Endothelial cell of umbilical vein (primary cell): ENCODE measurements at regions not wholly inside any gene's neighbourhood (a gene's known extent, or its start where the extent isn't known, plus 50 kb on each side); places are given as distances from the start of the nearest gene placed in this dataset.

Source experiments
- BruUV-seq: library from RNA; stranded (reverse); fragments of 400-500 nt; replicated peaks from 2 replicates; lab custom pipeline; 2021; lab: Mats Ljungman, UMichigan
- CTCF ChIA-PET: fragments of 300-600, 350-600 bp; sonication (Branson Sonifier 250); formaldehyde crosslinking; loops from one replicate; lab custom pipeline; 2021; ENCODE audit warnings: antibody characterized with exemption, inconsistent platforms; lab: Charles Lee
- POLR2A ChIA-PET: fragments of 300-600, 350-600 bp; sonication (Branson Sonifier 250); formaldehyde crosslinking; loops from one replicate; lab custom pipeline; 2021; ENCODE audit warnings: antibody characterized with exemption, inconsistent platforms; lab: Charles Lee
- DNase-seq: peaks from one replicate; pipeline ENCODE4 v3.0.0-alpha.2; 2011; ENCODE audit warnings: low read depth, low spot score
- FAIRE-seq: peaks from 2 replicates; lab custom pipeline; 2011; peaks lifted over from hg19 to GRCh38; lab: Jason Lieb, UNC
- H2AFZ ChIP-seq: 2 replicates; pipeline ENCODE4 v1.6.0; 2012; ENCODE audit warnings: low read depth, low read length, control low read depth, inconsistent platforms
- H3K27ac ChIP-seq: 2 replicates; pipeline ENCODE4 v1.5.1; 2011; ENCODE audit warnings: low read depth, mild to moderate bottlenecking, control low read depth, low read length, moderate library complexity; ENCODE audit not compliant: insufficient read depth
- H3K27me3 ChIP-seq, 2 experiments: 2 replicates each; pipeline versions ENCODE4 v1.6.0 to v1.6.1; 2011; ENCODE audit warnings: low read length in 2 of 2, mixed read lengths in 1 of 2; ENCODE audit not compliant: control insufficient read depth in 2 of 2, insufficient read depth in 2 of 2
- H3K36me3 ChIP-seq, 2 experiments: 2 replicates in 1 of 2; 3 replicates in 1 of 2; pipeline ENCODE4 v1.5.1; 2011; ENCODE audit warnings: low read length in 2 of 2, mild to moderate bottlenecking in 1 of 2, moderate library complexity in 1 of 2; ENCODE audit not compliant: control insufficient read depth in 2 of 2, insufficient read depth in 2 of 2; ENCODE audit errors: extremely low read depth in 1 of 2
- H3K4me1 ChIP-seq: 3 replicates; pipeline ENCODE4 v1.5.1; 2011; ENCODE audit warnings: mild to moderate bottlenecking, low read length; ENCODE audit not compliant: control insufficient read depth, insufficient read depth; ENCODE audit errors: extremely low read depth
- H3K4me2 ChIP-seq: 2 replicates; pipeline ENCODE4 v1.6.1; 2011; ENCODE audit warnings: low read length, control low read depth, mixed read lengths; ENCODE audit not compliant: insufficient read depth
- H3K4me3 ChIP-seq, 3 experiments: fragments of 200-600 bp in 1 of 3; sonication (generic), shearing (Covaris generic) in 1 of 3; replicated peaks in 1 of 3; 2 replicates each; pipeline ENCODE4 v1.5.1; 2011 to 2016; ENCODE audit warnings: control low read depth in 3 of 3, low read length in 3 of 3, mild to moderate bottlenecking in 2 of 3, inconsistent platforms in 1 of 3, low read depth in 1 of 3, moderate library complexity in 1 of 3; ENCODE audit not compliant: insufficient read depth in 1 of 3
- H3K79me2 ChIP-seq: 2 replicates; pipeline ENCODE4 v1.6.0; 2012; ENCODE audit warnings: low read length, inconsistent platforms; ENCODE audit not compliant: control insufficient read depth, insufficient read depth
- H3K9ac ChIP-seq: replicated peaks from 2 replicates; pipeline ENCODE3; 2011; ENCODE audit warnings: low read length, control low read depth; ENCODE audit not compliant: insufficient read depth; ENCODE audit errors: extremely low read depth
- H3K9me1 ChIP-seq: replicated peaks from 3 replicates; pipeline ENCODE4 v1.6.0; 2011; ENCODE audit warnings: mild to moderate bottlenecking, low read length; ENCODE audit not compliant: control insufficient read depth, insufficient read depth; ENCODE audit errors: extremely low read depth
- H3K9me3 ChIP-seq: replicated peaks from 2 replicates; pipeline ENCODE4 v1.5.1; 2012; ENCODE audit warnings: low read length, inconsistent platforms; ENCODE audit not compliant: control insufficient read depth, insufficient read depth
- H4K20me1 ChIP-seq: replicated peaks from 2 replicates; pipeline ENCODE3; 2011; ENCODE audit warnings: mild to moderate bottlenecking, low read length; ENCODE audit not compliant: control insufficient read depth, insufficient read depth; ENCODE audit errors: extremely low read depth
- CTCF ChIP-seq, 2 donors: IDR thresholded peaks; 1 replicate in 1 of 2; 2 replicates in 1 of 2; pipeline ENCODE4 v1.5.1; 2011; ENCODE audit warnings: low read length in 2 of 2, mild to moderate bottlenecking in 2 of 2, moderate library complexity in 2 of 2, control low read depth in 1 of 2, inconsistent platforms in 1 of 2, low read depth in 1 of 2; ENCODE audit not compliant: insufficient read depth in 1 of 2; ENCODE audit errors: extremely low read depth in 1 of 2
- EZH2 ChIP-seq: IDR thresholded peaks from 2 replicates; pipeline ENCODE4 v1.6.1; 2012; ENCODE audit warnings: borderline replicate concordance, low read depth, mild to moderate bottlenecking, moderate library complexity, low read length, inconsistent platforms; ENCODE audit not compliant: severe bottlenecking
- FOS ChIP-seq: IDR thresholded peaks from 2 replicates; pipeline ENCODE4 v1.6.1; 2011; ENCODE audit warnings: mild to moderate bottlenecking, low read length, moderate library complexity, borderline replicate concordance; ENCODE audit not compliant: insufficient read depth
- GATA2 ChIP-seq: IDR thresholded peaks from 2 replicates; pipeline ENCODE4 v1.7.0; 2011; ENCODE audit warnings: low read depth, mild to moderate bottlenecking, moderate library complexity, mixed read lengths, low read length; ENCODE audit not compliant: insufficient read length, insufficient read depth
- JUN ChIP-seq: IDR thresholded peaks from 2 replicates; pipeline ENCODE4 v1.6.1; 2011; ENCODE audit warnings: borderline replicate concordance, low read depth; ENCODE audit not compliant: insufficient read length, insufficient read depth
- MAX ChIP-seq: IDR thresholded peaks from 2 replicates; pipeline ENCODE4 v1.6.1; 2011; ENCODE audit not compliant: insufficient read depth, insufficient read length
- MYC ChIP-seq: IDR thresholded peaks from one replicate; pipeline ENCODE4 v1.6.1; 2011; ENCODE audit warnings: mild to moderate bottlenecking, low read depth, low read length
- POLR2A ChIP-seq: IDR thresholded peaks from 2 replicates; pipeline ENCODE4 v1.6.1; 2012; ENCODE audit warnings: low read depth, mild to moderate bottlenecking, control low read depth, low read length
- POLR2AphosphoS5 ChIP-seq: IDR thresholded peaks from 2 replicates; pipeline ENCODE4 v1.6.1; 2012; ENCODE audit warnings: low read depth, mild to moderate bottlenecking, control low read depth, low read length, moderate library complexity; ENCODE audit not compliant: insufficient read depth
- dilution Hi-C: fragments of 300-500 bp; cut with MboI; formaldehyde crosslinking; loops from one replicate; pipeline ENCODE4 v1.15.0; 2019; ENCODE audit warnings: low sequenced_read_pairs; ENCODE audit not compliant: extremely low pct_ligation_motif_present
- intact Hi-C: fragments of 100-400 bp; cut with micrococcal nuclease; formaldehyde crosslinking; loops from one replicate; pipeline ENCODE4 v1.10.0; 2022

GRCh38 chr2:762646-763045 lies 85.4 kb upstream of the TMEM18 start:
- no peak overlapping the region for H3K4me2 ChIP-seq
- DNase-seq, result no peak
- H3K27ac ChIP-seq, result no peak overlapping the region
- no peak for TF ChIP-seq FOS
- TF ChIP-seq POLR2AphosphoS5, result no peak
- TF ChIP-seq MYC, result no peak
- TF ChIP-seq EZH2, result no peak
- no peak for TF ChIP-seq MAX
- no peak for TF ChIP-seq JUN
- no peak for TF ChIP-seq POLR2A
- TF ChIP-seq CTCF (IDR thresholded peaks at IDR 0.05; ENCODE audit: extremely low read depth in 1 of 2, insufficient read depth in 1 of 2, low read depth in 1 of 2, low read length in 2 of 2), result no peak
- TF ChIP-seq GATA2, result no peak
- H2AFZ ChIP-seq, result no peak overlapping the region
- no peaks in the 10 kb centered on the region for H3K79me2 ChIP-seq
- no peaks in the 10 kb centered on the region for H3K27me3 ChIP-seq
- no peak overlapping the region for H3K9ac ChIP-seq
- no TSS peak for BruUV-seq
- POLR2A ChIA-PET, result no interaction called here
- dilution Hi-C loops, result no loop called here
- FAIRE-seq, result no peak
- no peaks in the 10 kb centered on the region for H3K9me1 ChIP-seq
- CTCF ChIA-PET, result no interaction called here
- no peaks in the 10 kb centered on the region for H3K36me3 ChIP-seq
- intact Hi-C loops, result no loop called here
- no peaks in the 10 kb centered on the region for H3K4me1 ChIP-seq
- no peak overlapping the region for H3K4me3 ChIP-seq
- H3K9me3 ChIP-seq, result peaks cover 4% of the 10 kb centered on the region
- H4K20me1 ChIP-seq, result no peaks in the 10 kb centered on the region
